ENCODE measurements at regions not wholly inside any gene's neighbourhood (a gene's known extent, or its start where the extent isn't known, plus 50 kb on each side); places are given as distances from the start of the nearest gene placed in this dataset.

DNA sequence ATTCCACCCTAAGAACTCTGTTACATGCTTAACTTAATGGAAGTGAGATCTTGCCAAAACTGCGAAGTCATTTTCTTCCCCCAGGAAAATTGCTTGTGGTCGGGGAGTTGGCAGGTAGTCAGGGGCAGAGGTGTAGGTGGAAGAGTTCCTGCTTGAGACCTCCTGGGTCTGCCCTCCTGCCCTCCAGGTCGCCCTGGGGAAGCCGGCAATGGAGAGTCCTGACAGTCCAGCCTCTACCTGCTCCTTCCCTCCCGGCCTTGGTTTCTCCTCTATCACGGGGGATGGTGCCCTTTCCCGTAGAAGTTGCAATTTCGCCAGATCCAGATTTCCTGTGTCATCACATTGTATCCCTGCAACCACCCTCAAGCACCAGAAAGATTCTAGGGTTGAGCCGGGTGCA is 463.8 kb downstream of the MATN1 start:
- TF ChIP-seq EP300 (IDR thresholded peaks at IDR 0.05) (no peak), POLR2A (IDR thresholded peaks at IDR 0.05) (no peak)
- TF ChIP-seq, protein P1, sequence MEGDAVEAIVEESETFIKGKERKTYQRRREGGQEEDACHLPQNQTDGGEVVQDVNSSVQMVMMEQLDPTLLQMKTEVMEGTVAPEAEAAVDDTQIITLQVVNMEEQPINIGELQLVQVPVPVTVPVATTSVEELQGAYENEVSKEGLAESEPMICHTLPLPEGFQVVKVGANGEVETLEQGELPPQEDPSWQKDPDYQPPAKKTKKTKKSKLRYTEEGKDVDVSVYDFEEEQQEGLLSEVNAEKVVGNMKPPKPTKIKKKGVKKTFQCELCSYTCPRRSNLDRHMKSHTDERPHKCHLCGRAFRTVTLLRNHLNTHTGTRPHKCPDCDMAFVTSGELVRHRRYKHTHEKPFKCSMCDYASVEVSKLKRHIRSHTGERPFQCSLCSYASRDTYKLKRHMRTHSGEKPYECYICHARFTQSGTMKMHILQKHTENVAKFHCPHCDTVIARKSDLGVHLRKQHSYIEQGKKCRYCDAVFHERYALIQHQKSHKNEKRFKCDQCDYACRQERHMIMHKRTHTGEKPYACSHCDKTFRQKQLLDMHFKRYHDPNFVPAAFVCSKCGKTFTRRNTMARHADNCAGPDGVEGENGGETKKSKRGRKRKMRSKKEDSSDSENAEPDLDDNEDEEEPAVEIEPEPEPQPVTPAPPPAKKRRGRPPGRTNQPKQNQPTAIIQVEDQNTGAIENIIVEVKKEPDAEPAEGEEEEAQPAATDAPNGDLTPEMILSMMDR (IDR thresholded peaks at IDR 0.05), result no peak
